ENCODE measurements at regions not wholly inside any gene's neighbourhood (a gene's known extent, or its start where the extent isn't known, plus 50 kb on each side); places are given as distances from the start of the nearest gene placed in this dataset.
"Not testable (repeated sequence)": the region's sequence is repeated elsewhere in the genome, so short reads cannot be mapped to it uniquely, and the experiment has no call there.

DNA sequence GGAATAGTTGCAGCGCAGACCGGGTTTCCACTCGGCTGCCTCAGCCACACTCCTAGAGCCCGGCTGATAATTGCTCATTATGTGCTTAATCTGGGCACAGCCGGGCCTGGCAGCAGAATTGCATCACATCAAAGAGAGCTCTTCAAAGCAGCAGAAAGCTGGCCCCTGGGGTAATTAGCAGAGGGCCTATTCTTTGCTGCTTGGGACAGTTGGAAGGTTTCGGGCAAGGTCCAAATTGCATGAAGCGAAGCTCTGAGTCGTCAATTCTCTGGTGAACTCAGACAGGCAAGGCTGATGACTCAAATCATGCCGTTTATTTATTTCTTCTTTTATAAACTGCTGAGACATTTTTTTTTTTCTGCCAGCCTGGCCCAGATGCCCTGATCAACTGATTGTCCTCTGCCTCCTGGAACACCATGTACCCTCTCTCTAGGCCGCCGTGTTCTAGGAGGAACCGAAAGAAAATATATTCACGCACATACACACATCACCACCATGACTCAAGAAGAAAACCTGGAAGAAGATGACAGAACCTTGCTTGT lies 242.2 kb downstream of the RAB11FIP2 start:
- peak; percentile 37 for DNase-seq

DNA sequence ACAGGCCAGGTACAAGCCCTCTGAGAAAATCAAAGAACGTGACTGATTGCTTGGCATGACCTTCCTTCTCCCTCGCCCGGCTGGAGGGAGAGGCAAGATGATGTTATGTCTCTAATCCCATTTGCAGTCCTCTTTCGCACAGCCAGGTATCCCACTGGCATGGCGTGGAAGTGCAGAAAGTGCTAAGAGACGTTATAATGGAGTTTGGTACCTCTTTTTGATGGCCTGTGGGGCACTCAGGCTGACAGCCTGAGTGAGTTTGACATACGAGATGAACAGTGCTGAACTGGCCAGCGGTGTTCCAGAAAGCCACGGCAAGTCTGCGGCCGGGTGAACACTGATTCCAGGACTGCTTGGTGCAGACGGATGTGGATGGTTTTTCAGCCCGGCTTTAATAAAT lies 241.6 kb downstream of the RAB11FIP2 start:
- no peak for DNase-seq

DNA sequence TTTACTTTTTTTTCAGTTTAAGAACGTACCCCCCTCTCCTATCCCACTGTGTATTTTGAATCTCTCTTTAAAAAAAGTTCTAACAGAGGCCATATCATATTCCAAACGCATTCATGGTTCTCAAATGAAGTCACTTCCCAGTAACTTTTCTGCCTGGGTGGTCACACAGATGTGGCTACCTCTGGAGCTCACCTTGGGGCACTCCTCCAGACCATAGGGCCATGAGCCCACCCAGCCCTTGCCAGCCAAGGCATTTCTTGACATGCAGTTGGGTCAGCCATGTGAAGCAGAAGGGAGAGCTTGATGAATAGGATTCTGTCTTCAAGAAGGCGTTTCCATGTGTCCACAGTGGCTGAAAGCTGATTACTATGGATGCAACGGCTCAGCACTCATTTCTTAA lies 239.3 kb downstream of the RAB11FIP2 start:
- no peak for DNase-seq

DNA sequence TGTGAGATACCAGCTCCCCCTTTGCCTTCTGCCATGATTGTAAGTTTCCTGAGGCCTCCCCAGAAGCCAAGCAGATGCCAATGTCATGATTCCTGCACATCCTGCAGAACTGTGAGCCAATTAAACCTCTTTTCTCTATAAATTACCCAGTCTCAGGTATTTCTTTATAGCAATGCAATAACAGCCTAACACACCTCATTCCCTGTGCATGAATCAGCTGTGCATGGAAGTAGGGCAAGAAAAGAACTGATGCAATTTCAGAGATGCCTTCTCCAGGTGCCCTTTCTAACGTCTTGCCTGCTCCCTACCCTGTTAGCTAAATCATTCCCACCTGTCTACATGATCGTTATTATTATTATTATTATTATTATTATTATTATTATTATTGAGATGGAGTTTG lies 230.9 kb downstream of the RAB11FIP2 start:
- DNase-seq, result not testable (repeated sequence)

DNA sequence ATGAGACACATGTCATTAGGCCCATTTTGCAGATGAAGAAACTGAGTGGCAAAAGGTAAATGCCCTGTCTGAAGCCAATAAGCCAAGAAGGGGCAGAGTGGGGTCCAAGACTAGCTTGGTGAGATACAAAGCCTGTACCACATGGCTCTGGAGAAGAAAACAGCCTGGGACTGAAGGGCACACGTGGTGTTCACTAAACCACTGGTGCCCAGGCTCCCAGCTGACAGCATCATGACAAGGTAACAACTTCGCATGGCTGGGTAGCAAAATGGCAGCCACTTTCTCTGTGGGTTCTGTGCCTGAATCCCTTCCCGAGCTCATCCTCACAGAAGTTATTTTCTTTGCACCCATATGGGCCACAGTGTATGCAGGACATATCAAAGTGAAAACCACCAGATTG lies 229.6 kb downstream of the RAB11FIP2 start:
- DNase-seq, result no peak

DNA sequence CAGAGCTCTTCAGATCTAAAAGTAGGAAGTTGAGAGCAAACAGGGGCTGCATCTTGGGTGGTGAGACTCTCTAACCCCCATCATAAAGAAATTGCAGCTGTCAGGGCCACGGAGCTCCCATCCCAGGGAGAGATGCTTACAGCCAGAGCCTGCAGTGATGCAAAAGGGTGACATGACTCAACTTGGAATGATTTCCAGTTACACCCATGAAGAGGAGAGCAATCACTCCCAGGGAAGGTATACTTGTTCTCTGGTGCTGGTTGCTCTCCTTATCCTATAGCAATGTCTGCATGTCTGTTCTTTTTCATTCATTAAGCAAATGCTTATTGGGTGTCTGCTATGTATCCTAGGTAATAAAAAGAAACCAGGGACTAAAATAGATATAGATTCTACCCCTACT lies 228.0 kb downstream of the RAB11FIP2 start:
- no peak for DNase-seq

DNA sequence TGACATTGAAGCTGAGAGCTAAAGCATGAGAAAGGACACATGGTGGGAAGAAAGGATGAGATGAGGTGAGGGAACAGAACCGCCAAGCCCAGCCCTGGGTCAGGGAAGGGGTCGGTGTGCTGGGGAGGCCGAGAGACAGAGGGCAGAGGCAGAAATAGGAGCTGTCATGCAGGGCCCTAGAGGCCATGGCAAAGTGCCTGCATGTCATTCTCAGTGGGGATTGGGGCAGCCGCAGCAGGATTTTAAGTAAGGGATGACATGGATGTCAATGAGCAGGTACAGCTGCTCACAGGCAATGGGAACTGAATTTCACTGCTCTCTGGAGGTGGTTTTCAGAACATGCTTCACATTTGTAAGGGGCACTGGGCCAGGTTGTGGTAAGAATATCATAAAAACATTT lies 227.4 kb downstream of the RAB11FIP2 start:
- no peak for DNase-seq

DNA sequence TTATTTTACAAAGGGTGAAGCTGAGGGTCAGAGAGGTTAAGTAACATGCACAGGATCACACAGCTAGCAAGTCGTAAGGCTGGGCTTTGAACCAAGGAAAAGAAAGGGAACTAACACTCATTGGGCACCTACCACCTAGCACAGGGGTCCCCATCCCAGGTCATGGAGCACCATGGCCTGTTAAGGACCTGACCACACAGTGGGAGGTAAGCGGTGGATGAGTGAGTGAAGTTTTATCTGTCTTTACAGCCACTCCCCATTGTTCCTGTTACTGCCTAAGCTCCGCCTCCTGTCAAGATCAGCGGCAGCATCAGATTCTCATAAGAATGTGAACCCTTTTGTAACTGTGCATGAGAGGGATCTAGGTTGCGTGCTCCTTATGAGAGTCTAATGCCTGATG lies 222.8 kb downstream of the RAB11FIP2 start:
- no peak for DNase-seq

DNA sequence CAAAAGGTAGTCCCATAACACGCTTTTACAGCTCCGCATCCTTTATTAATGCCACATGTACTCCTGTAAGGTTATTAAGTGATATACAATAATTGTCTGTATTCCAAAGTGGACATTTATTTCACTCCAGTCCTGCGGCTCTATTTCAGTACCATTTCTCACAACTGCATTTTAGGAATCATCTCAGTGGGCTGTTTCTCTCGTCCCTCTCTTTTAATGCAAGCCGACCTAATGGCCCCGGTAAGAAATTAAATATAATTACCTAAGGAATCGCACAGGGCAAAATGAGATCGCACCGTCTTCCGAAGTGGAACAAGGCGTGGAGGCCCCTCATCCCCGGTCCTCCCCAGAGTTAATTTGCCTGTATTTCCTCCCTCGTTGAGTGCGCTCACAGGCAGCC lies 216.5 kb downstream of the RAB11FIP2 start:
- DNase-seq, result no peak

DNA sequence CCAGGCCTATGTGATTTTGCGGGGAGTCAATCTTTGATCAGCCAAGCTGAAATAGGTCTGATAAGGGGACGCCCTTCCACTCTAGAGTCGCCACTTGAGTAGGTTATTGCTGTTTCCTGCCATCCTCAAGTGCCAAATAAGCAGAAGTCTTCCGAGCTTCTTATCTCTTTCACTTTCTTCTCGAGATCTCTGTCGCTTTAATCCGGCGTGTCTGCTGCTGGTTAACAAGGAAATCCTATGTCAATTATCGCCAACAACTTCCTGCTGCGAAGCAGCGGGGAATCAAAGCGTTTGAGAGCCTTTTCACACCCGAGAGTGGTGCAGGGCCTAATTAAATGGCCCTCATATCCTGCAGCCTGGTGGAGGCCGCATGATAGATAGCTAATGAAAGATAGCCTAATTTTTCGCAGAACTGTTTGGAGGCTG lies 215.9 kb downstream of the RAB11FIP2 start:
- no peak for DNase-seq

DNA sequence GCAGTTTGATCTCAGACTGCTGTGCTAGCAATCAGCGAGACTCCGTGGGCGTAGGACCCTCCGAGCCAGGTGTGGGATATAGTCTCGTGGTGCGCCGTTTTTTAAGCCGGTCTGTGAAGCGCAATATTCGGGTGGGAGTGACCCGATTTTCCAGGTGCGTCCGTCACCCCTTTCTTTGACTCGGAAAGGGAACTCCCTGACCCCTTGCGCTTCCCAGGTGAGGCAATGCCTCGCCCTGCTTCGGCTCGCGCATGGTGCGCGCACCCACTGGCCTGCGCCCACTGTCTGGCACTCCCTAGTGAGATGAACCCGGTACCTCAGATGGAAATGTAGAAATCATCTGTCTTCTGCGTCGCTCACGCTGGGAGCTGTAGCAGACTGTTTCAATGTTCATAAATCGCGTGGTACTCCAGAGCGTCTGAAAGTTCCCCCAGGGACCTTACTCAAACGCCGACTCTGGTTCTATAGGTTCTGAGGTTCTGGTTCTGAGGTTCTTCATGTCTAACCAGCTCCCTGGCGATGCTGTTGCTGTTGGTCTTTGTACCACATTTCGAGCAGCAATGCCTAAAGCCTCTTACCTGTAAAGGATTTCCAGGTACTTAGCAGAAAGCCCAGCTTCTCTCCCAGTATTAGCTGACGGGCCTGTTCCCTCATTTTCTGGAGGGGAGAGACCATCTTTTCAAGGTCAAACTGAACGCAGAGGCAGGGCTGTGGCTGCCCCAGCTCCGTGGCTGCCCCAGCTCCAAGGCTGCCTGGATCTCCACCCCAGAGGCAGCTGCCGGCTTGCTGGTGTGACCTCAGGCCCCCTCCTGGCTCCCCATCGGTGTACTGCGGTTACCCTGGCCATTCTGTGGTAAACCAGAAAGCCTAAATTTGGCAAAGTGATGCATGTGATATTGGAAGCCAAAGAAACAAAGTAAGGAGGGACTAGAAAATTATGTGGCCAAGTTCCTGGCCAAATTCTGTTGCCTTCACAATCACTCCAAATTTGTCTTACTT lies 207.9 kb downstream of the RAB11FIP2 start:
- not testable (repeated sequence) for DNase-seq

DNA sequence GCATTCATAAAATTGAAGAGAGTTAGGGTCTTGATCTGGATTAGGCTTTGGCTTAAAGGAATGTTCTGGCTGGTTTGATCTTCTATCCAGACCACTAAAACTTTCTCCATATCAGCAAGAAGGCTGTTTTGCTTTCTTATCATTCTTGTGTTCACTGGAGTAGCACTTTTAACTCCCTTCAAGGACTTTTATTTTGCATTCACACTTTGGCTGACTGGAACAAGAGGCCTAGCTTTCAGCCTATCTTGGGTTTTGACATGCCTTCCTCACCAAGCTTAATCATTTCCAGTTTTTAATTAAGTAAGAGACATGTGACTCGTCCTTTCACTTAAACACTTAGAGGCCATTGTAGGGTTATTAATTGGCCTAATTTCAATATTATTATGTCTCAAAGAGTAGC lies 190.3 kb downstream of the RAB11FIP2 start:
- not testable (repeated sequence) for DNase-seq

DNA sequence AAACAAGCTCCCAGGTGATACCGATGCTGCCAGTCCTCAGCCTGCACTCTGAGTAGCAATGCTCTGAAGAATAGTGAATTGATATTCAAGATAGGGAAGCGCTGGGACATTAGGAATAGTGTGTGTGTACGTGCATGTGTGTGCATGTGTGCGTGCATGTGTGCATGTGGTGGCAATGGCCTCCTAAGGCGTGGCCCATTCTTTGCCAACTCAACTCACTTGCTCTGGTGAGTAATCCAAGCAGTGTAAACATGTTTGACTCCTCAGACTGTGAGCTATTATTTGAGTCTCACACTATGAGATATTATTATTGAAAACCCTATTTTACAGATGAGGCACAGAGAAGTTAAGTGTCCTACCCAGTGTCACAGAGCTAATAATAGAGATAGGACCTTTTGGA lies 186.6 kb downstream of the RAB11FIP2 start:
- no peak for DNase-seq

DNA sequence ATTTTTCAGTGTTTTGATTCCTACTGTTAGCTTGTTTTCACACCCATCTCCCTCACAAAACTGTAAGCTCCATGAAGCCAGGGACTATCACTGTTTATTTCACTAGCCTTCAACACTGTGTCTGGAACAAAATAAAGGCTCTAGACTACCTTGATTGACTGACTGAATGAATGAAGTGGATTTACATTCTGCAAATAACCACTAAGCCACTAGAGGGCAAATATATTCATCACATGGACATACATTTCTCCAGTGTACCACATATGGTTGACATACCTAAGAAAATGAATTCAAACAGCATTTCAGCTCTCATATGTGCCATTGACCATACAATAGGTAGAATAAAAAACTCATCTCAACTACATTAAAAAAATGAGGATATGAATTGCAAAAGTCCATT lies 185.9 kb downstream of the RAB11FIP2 start:
- DNase-seq, result no peak

DNA sequence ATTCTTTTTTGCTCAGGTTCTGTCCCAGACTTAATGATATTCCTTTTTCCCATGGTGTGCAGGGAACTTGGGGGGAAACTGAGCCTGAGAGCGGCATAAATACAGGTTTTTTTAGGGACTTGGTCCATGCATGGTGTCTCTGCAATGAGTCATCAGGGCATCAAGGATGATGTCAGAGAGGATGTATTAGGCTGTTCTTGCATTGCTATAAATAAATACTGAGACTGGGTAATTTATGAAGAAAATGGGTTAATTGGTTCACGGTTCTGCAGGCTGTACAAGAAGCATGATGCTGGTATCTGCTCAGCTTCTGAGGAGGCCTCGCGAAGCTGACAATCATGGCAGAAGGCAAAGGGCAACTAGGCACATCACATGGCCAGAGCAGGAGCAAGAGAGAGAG lies 185.4 kb downstream of the RAB11FIP2 start:
- no peak for DNase-seq

DNA sequence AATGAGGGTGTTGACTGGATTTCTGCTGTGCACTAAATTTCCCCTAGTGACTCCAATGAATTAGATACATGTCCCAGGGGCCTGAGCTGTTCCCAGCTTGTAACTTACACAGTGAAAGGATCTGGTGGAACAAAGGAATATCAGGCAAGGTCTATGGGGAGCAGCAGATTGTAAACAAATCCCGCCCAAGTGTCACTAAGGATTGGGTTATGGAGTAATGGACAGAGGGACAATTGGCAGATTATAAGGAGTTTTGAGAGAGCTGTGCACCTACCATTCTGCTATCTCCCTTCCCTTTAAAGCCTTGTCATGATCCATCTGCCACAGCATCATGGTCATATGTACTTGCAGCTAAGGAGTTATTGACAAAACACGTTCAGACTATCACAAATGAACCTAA lies 183.0 kb downstream of the RAB11FIP2 start:
- DNase-seq, result no peak

DNA sequence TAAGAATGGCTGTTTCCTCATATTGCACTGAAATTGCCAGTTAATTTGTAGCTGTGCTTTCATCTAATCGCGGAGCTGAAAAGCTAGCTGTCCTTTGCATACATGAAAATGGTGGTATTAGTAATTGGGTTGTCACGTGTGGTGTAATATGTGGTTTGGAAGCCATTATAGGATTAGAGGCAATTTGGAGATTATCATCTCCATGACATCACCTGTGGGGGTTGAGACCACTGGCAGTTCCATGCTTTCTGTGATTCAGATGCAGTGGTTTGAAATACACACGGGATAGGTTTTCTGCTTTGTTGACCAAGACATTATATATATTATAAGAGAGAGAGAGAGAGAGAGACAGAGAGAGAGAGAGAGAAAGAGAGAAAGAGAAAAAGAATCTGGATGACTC lies 180.8 kb downstream of the RAB11FIP2 start:
- no peak for DNase-seq

DNA sequence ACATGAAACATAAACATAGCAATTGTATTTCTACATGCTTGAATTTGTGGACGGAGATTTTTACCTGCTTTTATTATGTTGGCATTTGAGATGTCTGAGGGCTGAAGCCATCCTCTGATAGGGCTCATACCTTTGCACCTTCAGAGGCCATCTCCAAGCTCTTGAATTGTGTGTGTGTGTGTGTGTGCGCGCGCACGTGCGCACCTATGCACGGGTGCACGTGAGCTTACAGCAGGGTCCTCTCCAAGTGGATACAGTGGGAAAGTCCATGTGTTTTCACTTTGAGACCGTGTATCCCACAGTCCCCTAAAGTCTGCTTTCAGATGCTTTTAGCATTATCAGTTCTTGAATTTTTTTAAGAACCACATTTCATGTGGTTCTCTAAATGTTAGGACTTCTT lies 178.6 kb downstream of the RAB11FIP2 start:
- no peak for DNase-seq

DNA sequence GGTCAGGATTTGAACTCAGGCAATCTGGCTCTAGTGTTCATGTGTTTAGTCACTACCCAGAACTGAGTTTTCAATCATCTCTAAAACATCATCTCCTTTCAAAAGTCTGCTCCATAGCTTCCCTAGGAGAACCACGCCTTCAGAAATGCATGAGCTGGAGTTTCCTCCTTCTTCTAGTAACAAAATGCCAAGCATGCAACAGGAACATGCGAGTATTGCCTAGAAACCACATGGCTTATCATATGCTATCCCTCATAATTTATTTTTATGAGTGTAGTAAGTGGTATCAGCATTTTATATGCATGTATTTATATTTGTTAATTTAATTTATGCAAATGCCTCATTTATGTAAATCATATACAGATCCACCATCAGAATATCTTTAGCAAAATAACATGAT lies 170.9 kb downstream of the RAB11FIP2 start:
- DNase-seq, result no peak

DNA sequence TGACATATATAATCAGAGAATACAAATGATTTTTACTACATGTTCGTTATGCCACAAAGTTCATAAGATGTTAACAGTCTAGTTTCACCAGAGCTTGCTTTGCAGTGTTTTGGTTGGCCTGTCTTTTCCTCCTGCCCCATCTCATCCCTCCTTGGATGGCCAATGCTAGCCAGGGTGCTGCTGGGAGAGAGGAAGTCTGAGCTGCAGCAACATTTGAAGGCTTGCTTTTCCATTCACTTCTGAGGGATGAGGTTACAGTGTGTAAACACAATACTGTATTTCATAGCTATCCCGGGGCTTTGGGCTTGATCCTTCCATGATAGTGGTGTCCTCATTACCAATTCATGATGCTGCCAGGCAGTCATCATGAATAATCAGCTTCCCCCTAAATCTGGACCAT lies 170.5 kb downstream of the RAB11FIP2 start:
- no peak for DNase-seq

DNA sequence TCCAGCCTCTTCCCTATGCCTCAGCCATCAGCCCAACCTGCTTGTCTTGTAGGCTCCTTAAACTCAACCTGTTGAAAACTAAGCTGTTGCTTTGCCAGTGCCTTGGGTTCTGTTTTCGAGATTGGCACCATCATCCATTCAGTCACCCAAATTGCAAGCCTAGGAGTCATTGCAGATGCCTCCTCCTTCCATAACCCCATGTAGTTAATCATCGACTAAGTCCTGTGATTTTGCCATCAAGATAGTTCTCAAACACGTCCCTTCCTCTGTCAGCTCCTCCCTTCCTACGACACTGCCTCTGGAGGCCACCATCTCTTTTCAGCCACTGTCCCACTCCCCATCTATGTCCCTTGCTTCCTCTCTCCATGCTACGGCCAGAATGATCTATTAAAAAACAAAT lies 168.1 kb downstream of the RAB11FIP2 start:
- DNase-seq, result no peak

DNA sequence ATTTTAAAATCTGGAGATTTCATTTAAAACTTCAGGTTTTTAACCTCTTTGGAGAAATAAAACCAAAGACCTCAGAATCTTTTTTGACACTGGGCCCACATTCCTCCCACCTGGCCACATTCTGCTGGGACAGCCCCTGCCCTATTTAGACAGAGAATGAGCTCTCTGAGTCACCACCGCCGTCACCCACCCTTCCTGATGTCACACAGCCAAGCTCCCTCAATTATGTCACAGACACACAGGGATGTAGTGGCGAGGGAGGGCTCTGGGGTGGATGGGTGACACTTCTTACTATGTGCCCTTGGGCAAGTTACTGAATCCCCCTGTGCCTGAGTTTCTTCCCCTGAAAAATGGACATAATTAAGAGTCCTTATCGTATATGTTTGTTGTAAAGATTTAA lies 162.6 kb downstream of the RAB11FIP2 start:
- no peak for DNase-seq

DNA sequence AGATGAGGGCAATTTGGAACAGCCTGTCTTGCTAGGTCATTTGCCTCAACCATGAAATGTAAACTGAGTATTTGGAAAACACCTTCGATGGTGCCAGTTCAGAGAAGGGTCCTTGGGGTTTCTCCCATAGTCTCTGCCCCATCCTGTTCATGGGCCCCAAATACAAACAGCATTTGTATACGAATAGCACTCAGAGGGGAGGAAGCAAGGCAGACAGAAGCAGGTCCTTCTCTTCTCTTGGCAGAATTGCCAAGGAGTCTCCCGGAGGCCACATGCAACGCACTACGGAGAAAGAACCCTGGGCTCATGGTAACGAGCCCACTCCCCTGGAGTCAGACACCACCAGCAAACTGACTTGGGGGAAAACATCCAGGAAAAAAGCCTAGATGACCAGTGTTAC lies 162.1 kb downstream of the RAB11FIP2 start:
- DNase-seq, result no peak

DNA sequence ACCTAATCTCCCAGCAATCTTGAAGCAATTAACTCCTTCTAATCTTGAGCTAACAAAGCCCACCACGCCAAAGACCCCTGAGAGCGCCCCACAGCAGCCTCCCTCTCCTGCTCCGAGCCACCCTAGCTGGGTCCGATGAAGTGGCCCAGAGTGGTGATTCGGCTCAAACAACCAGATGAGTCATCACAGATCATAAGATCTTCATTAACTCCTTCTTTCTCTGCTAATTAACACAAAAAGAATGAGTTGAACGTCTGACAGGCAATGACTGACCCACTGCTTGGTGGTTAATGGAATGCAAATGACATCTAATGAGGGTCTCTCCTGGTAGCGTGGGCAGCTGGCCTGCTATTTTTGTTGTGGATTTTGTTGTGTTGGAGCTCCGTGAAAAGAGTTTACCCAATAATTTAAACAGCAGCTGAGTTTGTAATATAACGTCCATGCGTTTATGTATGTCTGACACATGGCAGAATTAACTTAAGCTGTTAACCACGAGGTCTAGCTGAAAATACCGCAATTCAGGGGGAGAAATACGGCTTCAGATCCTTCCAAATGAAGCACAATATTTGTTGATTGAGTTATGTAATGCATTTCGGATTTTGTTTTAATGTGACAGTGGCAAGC lies 161.4 kb downstream of the RAB11FIP2 start:
- no peak for DNase-seq

Data from NCI-H1694 treated with DMSO at 0.1 percent for 48 hours (cell line).